ENCODE measurements at regions not wholly inside any gene's neighbourhood (a gene's known extent, or its start where the extent isn't known, plus 50 kb on each side); places are given as distances from the start of the nearest gene placed in this dataset.

- WGBS = 30% methylated on average over 3 of the region's 3 CpGs
- DNase-seq = no peak
- Histone ChIP-seq H3K4me1 (ENCODE audit: control insufficient read depth, insufficient read depth, low read length) (no peaks in the 10 kb centered on the region), H3K27ac (ENCODE audit: low read length) (no peak overlapping the region), H3K9me3 (ENCODE audit: control insufficient read depth, low read length) (no peaks in the 10 kb centered on the region), H3K4me3 (ENCODE audit: low read length) (no peak overlapping the region), H3K27me3 (ENCODE audit: control insufficient read depth, insufficient read depth) (no peaks in the 10 kb centered on the region)
- peak in 1 of 2 donors; percentile 30 for ATAC-seq
- intact Hi-C loops (cut with DNase I) = no loop called here
Measured at GRCh38 chr13:79724348-79725103, 243.6 kb downstream of the NDFIP2 start.

GRCh38 chr13:79723519-79724024 is 242.6 kb downstream of the NDFIP2 start:
- Histone ChIP-seq H3K9me3 (ENCODE audit: control insufficient read depth, low read length) (no peaks in the 10 kb centered on the region), H3K4me3 (ENCODE audit: low read length) (no peak overlapping the region), H3K27ac (ENCODE audit: low read length) (peak overlapping the region; percentile 47), H3K4me1 (ENCODE audit: control insufficient read depth, insufficient read depth, low read length) (no peaks in the 10 kb centered on the region), H3K27me3 (ENCODE audit: control insufficient read depth, insufficient read depth) (no peaks in the 10 kb centered on the region)
- peak; percentile 13 to 56 (median 54) for DNase-seq
- intact Hi-C loops (cut with DNase I) = no loop called here
- 18% methylated on average over 7 of the region's 7 CpGs for WGBS
- peak; percentile 82 to 92 for ATAC-seq

GRCh38 chr13:79722885-79723445 is 242.0 kb downstream of the NDFIP2 start:
- Histone ChIP-seq H3K27me3 (ENCODE audit: control insufficient read depth, insufficient read depth) (no peaks in the 10 kb centered on the region), H3K27ac (ENCODE audit: low read length) (peak overlapping the region; percentile 33), H3K4me1 (ENCODE audit: control insufficient read depth, insufficient read depth, low read length) (no peaks in the 10 kb centered on the region), H3K4me3 (ENCODE audit: low read length) (no peak overlapping the region), H3K9me3 (ENCODE audit: control insufficient read depth, low read length) (no peaks in the 10 kb centered on the region)
- ATAC-seq (peak in 1 of 2 donors; percentile 32), DNase-seq (peak in 1 of 3 donors; percentile 54)
- intact Hi-C loops (cut with DNase I) = no loop called here
- WGBS = 25% methylated on average over 1 of the region's 1 CpG

GRCh38 chr13:79716191-79716590 is 235.2 kb downstream of the NDFIP2 start:
- Histone ChIP-seq H3K4me3 (ENCODE audit: low read length) (no peak overlapping the region), H3K4me1 (ENCODE audit: control insufficient read depth, insufficient read depth, low read length) (no peaks in the 10 kb centered on the region), H3K27me3 (ENCODE audit: control insufficient read depth, insufficient read depth) (no peaks in the 10 kb centered on the region), H3K9me3 (ENCODE audit: control insufficient read depth, low read length) (no peaks in the 10 kb centered on the region), H3K27ac (ENCODE audit: low read length) (no peak overlapping the region)
- intact Hi-C loops (cut with DNase I) = no loop called here
- DNase-seq = no peak
- WGBS = 72% methylated on average over 3 of the region's 3 CpGs
- no peak for ATAC-seq

GRCh38 chr13:79711631-79712030 is 230.7 kb downstream of the NDFIP2 start:
- Histone ChIP-seq H3K27me3 (ENCODE audit: control insufficient read depth, insufficient read depth) (no peaks in the 10 kb centered on the region), H3K9me3 (ENCODE audit: control insufficient read depth, low read length) (no peaks in the 10 kb centered on the region), H3K4me1 (ENCODE audit: control insufficient read depth, insufficient read depth, low read length) (no peaks in the 10 kb centered on the region), H3K27ac (ENCODE audit: low read length) (no peak overlapping the region), H3K4me3 (ENCODE audit: low read length) (no peak overlapping the region)
- intact Hi-C loops (cut with DNase I) = no loop called here
- DNase-seq (peak in 1 of 3 donors; percentile 6), ATAC-seq (no peak)

- WGBS = 56% methylated on average over 1 of the region's 1 CpG
- no peaks in the 10 kb centered on the region for H3K9me3 ChIP-seq (ENCODE audit: control insufficient read depth, low read length)
- intact Hi-C loops (cut with DNase I) = no loop called here
- H3K4me3 ChIP-seq (ENCODE audit: low read length) = no peak overlapping the region
- H3K27me3 ChIP-seq (ENCODE audit: control insufficient read depth, insufficient read depth) = no peaks in the 10 kb centered on the region
- no peaks in the 10 kb centered on the region for H3K4me1 ChIP-seq (ENCODE audit: control insufficient read depth, insufficient read depth, low read length)
- no peak for ATAC-seq
- DNase-seq = no peak
- no peak overlapping the region for H3K27ac ChIP-seq (ENCODE audit: low read length)
Measured at GRCh38 chr13:79710376-79710775, 229.4 kb downstream of the NDFIP2 start.

- H3K4me3 ChIP-seq (ENCODE audit: low read length) = no peak overlapping the region
- no peaks in the 10 kb centered on the region for H3K4me1 ChIP-seq (ENCODE audit: control insufficient read depth, insufficient read depth, low read length)
- no peaks in the 10 kb centered on the region for H3K9me3 ChIP-seq (ENCODE audit: control insufficient read depth, low read length)
- H3K27me3 ChIP-seq (ENCODE audit: control insufficient read depth, insufficient read depth) = no peaks in the 10 kb centered on the region
- DNase-seq (no peak), ATAC-seq (no peak)
- 71% methylated on average over 2 of the region's 2 CpGs for WGBS
- intact Hi-C loops (cut with DNase I) = no loop called here
- H3K27ac ChIP-seq (ENCODE audit: low read length) = no peak overlapping the region
Measured at GRCh38 chr13:79709471-79709870, 228.5 kb downstream of the NDFIP2 start.

GRCh38 chr13:79703772-79704171 is 222.8 kb downstream of the NDFIP2 start:
- Histone ChIP-seq H3K27me3 (ENCODE audit: control insufficient read depth, insufficient read depth) (no peaks in the 10 kb centered on the region), H3K9me3 (ENCODE audit: control insufficient read depth, low read length) (no peaks in the 10 kb centered on the region), H3K4me3 (ENCODE audit: low read length) (no peak overlapping the region), H3K4me1 (ENCODE audit: control insufficient read depth, insufficient read depth, low read length) (no peaks in the 10 kb centered on the region), H3K27ac (ENCODE audit: low read length) (no peak overlapping the region)
- no peak for DNase-seq
- no peak for ATAC-seq
- 99% methylated on average over 1 of the region's 1 CpG for WGBS
- intact Hi-C loops (cut with DNase I) = no loop called here

- no peak for DNase-seq
- no peak overlapping the region for H3K27ac ChIP-seq (ENCODE audit: low read length)
- H3K4me1 ChIP-seq (ENCODE audit: control insufficient read depth, insufficient read depth, low read length) = no peaks in the 10 kb centered on the region
- WGBS = 94% methylated on average over 2 of the region's 2 CpGs
- no peak for ATAC-seq
- no peaks in the 10 kb centered on the region for H3K9me3 ChIP-seq (ENCODE audit: control insufficient read depth, low read length)
- intact Hi-C loops (cut with DNase I) = loop anchor here in 1 of 4 donors (10.0 kb wide), 1 partner anchor 449 kb away; no protein-coding TSS in a partner anchor
- no peak overlapping the region for H3K4me3 ChIP-seq (ENCODE audit: low read length)
- H3K27me3 ChIP-seq (ENCODE audit: control insufficient read depth, insufficient read depth) = no peaks in the 10 kb centered on the region
Measured at GRCh38 chr13:79695754-79696153, 214.8 kb downstream of the NDFIP2 start.

GRCh38 chr13:79692846-79693245 is 211.9 kb downstream of the NDFIP2 start:
- WGBS = 53% methylated on average over 1 of the region's 1 CpG
- ATAC-seq (no peak), DNase-seq (no peak)
- Histone ChIP-seq H3K4me3 (ENCODE audit: low read length) (no peak overlapping the region), H3K9me3 (ENCODE audit: control insufficient read depth, low read length) (no peaks in the 10 kb centered on the region), H3K27ac (ENCODE audit: low read length) (no peak overlapping the region), H3K4me1 (ENCODE audit: control insufficient read depth, insufficient read depth, low read length) (no peaks in the 10 kb centered on the region), H3K27me3 (ENCODE audit: control insufficient read depth, insufficient read depth) (no peaks in the 10 kb centered on the region)
- intact Hi-C loops (cut with DNase I) = loop anchor here in 1 of 4 donors (10.0 kb wide), 1 partner anchor 452 kb away; no protein-coding TSS in a partner anchor

- Histone ChIP-seq H3K4me1 (ENCODE audit: control insufficient read depth, insufficient read depth, low read length) (no peaks in the 10 kb centered on the region), H3K4me3 (ENCODE audit: low read length) (no peak overlapping the region), H3K27me3 (ENCODE audit: control insufficient read depth, insufficient read depth) (no peaks in the 10 kb centered on the region), H3K27ac (ENCODE audit: low read length) (no peak overlapping the region), H3K9me3 (ENCODE audit: control insufficient read depth, low read length) (no peaks in the 10 kb centered on the region)
- ATAC-seq (no peak), DNase-seq (no peak)
- intact Hi-C loops (cut with DNase I) = loop anchor here in 1 of 4 donors (10.0 kb wide), 1 partner anchor 453 kb away; no protein-coding TSS in a partner anchor
- 96% methylated on average over 3 of the region's 3 CpGs for WGBS
Measured at GRCh38 chr13:79691826-79692225, 210.9 kb downstream of the NDFIP2 start.
